ENCODE measurements at regions not wholly inside any gene's neighbourhood (a gene's known extent, or its start where the extent isn't known, plus 50 kb on each side); places are given as distances from the start of the nearest gene placed in this dataset.

GRCh38 chr13:69180034-69180433, 927.6 kb upstream of the ATXN8OS start:
- TF ChIP-seq ZBTB33 (IDR thresholded peaks at IDR 0.05) = no peak
- no peak for TF ChIP-seq JUND (IDR thresholded peaks at IDR 0.05)
- no peak for TF ChIP-seq CTCF (IDR thresholded peaks at IDR 0.05; ENCODE audit: low read depth, low read length, missing input control)
- TF ChIP-seq REST (IDR thresholded peaks at IDR 0.05) = no peak
- TF ChIP-seq EGR1 (IDR thresholded peaks at IDR 0.05; ENCODE audit: low read depth in 2 of 2) = no peak
- no peak for TF ChIP-seq RAD21 (IDR thresholded peaks at IDR 0.05)
- no peak for TF ChIP-seq FOXA1 (IDR thresholded peaks at IDR 0.05)
- no peak for TF ChIP-seq HNF4G (IDR thresholded peaks at IDR 0.05)
- TF ChIP-seq ATF3 (IDR thresholded peaks at IDR 0.05) = no peak
- no peak for TF ChIP-seq GABPA (IDR thresholded peaks at IDR 0.05 in 1 of 2, conservative IDR thresholded peaks at IDR 0.05 in 1 of 2)
- no peak for TF ChIP-seq RXRA (IDR thresholded peaks at IDR 0.05)
- TF ChIP-seq SP1 (IDR thresholded peaks at IDR 0.05) = no peak
- TF ChIP-seq MAX (IDR thresholded peaks at IDR 0.05) = no peak
- TF ChIP-seq TAF1 (conservative IDR thresholded peaks at IDR 0.05) = no peak
